ENCODE measurements at regions not wholly inside any gene's neighbourhood (a gene's known extent, or its start where the extent isn't known, plus 50 kb on each side); places are given as distances from the start of the nearest gene placed in this dataset.

DNA sequence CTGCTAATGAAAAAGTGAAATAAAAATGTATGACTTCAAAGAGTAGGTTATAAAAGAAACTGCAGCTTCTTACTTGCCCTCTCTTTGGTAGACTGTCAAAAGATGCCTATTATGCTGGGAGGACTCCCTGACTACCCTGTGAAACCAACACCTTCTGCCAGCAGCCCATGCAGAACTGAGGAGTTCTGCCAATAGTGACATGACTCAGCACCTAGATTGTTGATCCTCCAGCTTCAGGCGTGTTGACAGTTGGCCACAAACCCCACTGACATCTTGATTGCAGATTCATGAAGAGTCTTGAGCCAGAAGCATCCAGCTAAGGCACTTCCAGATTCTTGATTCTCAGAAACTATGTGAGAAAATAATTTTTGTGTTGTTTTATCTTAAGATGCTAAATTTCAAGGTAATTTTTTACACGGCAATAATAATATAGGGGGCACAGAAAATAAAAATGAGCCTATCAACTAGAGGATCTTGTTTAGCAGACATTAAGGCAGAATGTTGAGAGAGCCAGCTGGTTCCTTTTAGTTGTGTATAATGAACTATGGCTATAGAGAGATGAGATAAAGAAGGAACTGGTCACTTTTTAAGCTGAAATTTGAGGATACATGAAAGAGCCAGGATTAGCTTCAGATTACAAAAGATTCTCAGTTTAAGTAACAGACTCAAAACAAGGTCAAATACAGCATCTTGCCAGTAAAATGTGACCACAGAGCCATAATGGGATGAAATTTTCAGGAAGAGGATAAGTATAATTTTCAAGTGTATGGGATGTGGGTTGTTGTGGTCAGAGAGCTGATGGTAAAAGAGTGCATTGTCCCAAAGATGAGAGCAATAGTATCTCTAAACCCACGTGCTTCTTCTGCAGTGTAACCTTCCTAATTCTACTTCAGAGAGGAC lies 588.7 kb upstream of the CBLB start:
- TF ChIP-seq, protein P1, sequence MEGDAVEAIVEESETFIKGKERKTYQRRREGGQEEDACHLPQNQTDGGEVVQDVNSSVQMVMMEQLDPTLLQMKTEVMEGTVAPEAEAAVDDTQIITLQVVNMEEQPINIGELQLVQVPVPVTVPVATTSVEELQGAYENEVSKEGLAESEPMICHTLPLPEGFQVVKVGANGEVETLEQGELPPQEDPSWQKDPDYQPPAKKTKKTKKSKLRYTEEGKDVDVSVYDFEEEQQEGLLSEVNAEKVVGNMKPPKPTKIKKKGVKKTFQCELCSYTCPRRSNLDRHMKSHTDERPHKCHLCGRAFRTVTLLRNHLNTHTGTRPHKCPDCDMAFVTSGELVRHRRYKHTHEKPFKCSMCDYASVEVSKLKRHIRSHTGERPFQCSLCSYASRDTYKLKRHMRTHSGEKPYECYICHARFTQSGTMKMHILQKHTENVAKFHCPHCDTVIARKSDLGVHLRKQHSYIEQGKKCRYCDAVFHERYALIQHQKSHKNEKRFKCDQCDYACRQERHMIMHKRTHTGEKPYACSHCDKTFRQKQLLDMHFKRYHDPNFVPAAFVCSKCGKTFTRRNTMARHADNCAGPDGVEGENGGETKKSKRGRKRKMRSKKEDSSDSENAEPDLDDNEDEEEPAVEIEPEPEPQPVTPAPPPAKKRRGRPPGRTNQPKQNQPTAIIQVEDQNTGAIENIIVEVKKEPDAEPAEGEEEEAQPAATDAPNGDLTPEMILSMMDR (IDR thresholded peaks at IDR 0.05; ENCODE audit: low read length): no peak
- no peak for TF ChIP-seq EZH2 (IDR thresholded peaks at IDR 0.05; ENCODE audit: borderline replicate concordance, low read length)

Measured in OCI-LY1 (cell line).